Dendritic cell treated with granulocyte-macrophage colony-stimulating factor and Interleukin-4, amounts not matched to agents 40 ng/mL and 50 ng/mL, for 4 days (primary cell): ENCODE measurements at regions not wholly inside any gene's neighbourhood (a gene's known extent, or its start where the extent isn't known, plus 50 kb on each side); places are given as distances from the start of the nearest gene placed in this dataset.

ENCODE experiments used
- H3K27ac Mint-ChIP-seq: one replicate; pipeline ENCODE4 v1.8.0; 2022; ENCODE audit warnings: mild to moderate bottlenecking, mixed read lengths
- H3K27me3 Mint-ChIP-seq: one replicate; pipeline ENCODE4 v1.8.0; 2022; ENCODE audit warnings: mild to moderate bottlenecking, mixed read lengths
- H3K36me3 Mint-ChIP-seq: one replicate; pipeline ENCODE4 v1.8.0; 2022; ENCODE audit warnings: low read depth, mixed read lengths
- H3K4me1 Mint-ChIP-seq: one replicate; pipeline ENCODE4 v1.8.0; 2022; ENCODE audit warnings: low read depth, mixed read lengths
- H3K4me3 Mint-ChIP-seq: one replicate; pipeline ENCODE4 v1.8.0; 2022; ENCODE audit warnings: mild to moderate bottlenecking, moderate library complexity, mixed read lengths
- H3K9me3 Mint-ChIP-seq: one replicate; pipeline ENCODE4 v1.8.0; 2022; ENCODE audit warnings: mixed read lengths
- intact Hi-C: fragments of 100-400 bp; cut with micrococcal nuclease; formaldehyde crosslinking; loops from one replicate; pipeline ENCODE4 v1.15.0; 2022

DNA sequence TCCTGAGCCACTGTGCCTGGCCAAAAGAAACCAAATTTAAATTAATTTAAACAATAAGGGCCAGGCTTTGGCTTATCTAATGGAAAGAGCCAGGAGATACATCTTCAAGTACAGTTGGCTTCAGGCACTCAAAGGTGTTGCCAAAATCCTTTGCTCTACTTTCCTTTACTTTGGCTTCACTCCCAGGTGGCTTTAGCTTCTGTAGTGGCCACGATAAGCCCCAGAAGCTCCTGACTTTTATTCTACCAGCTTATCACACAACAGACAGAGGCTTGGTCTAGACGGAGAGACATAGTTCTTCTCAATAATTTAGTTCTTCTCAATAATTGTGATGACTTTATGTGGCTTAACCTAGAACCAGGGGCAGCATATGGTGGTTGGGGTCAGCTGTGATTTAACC lies 211.2 kb upstream of the LNX1 start:
- no peaks in the 10 kb centered on the region for H3K27me3 Mint-ChIP-seq
- H3K27ac Mint-ChIP-seq = no peak overlapping the region
- H3K4me1 Mint-ChIP-seq = no peaks in the 10 kb centered on the region
- no peaks in the 10 kb centered on the region for H3K9me3 Mint-ChIP-seq
- H3K4me3 Mint-ChIP-seq = no peak overlapping the region
- H3K36me3 Mint-ChIP-seq = no peaks in the 10 kb centered on the region
- intact Hi-C loops = loop anchor here (5.0 kb wide), 1 partner anchor 310 kb away; no protein-coding TSS in a partner anchor

- Mint-ChIP-seq H3K27me3 (no peaks in the 10 kb centered on the region), H3K9me3 (no peaks in the 10 kb centered on the region)
- intact Hi-C loops = loop anchor here (5.0 kb wide), 1 partner anchor 309 kb away; no protein-coding TSS in a partner anchor
These were observed 210.1 kb upstream of the LNX1 start for GRCh38 chr4:53801373-53801772.

GRCh38 chr4:53800741-53801140 lies 209.5 kb upstream of the LNX1 start:
- Mint-ChIP-seq H3K9me3 (no peaks in the 10 kb centered on the region), H3K36me3 (no peaks in the 10 kb centered on the region), H3K27ac (no peak overlapping the region), H3K27me3 (no peaks in the 10 kb centered on the region), H3K4me1 (no peaks in the 10 kb centered on the region), H3K4me3 (no peak overlapping the region)
- intact Hi-C loops = loop anchor here (5.0 kb wide), 1 partner anchor 308 kb away; no protein-coding TSS in a partner anchor

More at GRCh38 chr4:53801373-53801772, 210.1 kb upstream of the LNX1 start:
- no peak overlapping the region for H3K27ac Mint-ChIP-seq
- H3K4me1 Mint-ChIP-seq = no peaks in the 10 kb centered on the region
- H3K36me3 Mint-ChIP-seq = no peaks in the 10 kb centered on the region
- no peak overlapping the region for H3K4me3 Mint-ChIP-seq

- intact Hi-C loops = no loop called here
- Mint-ChIP-seq H3K36me3 (no peaks in the 10 kb centered on the region), H3K4me1 (no peaks in the 10 kb centered on the region), H3K27ac (no peak overlapping the region), H3K9me3 (no peaks in the 10 kb centered on the region), H3K27me3 (peaks cover 4% of the 10 kb centered on the region), H3K4me3 (no peak overlapping the region)
These were observed 201.8 kb upstream of the LNX1 start for GRCh38 chr4:53793096-53793495.

- Mint-ChIP-seq H3K4me3 (no peak overlapping the region), H3K27me3 (peaks cover 4% of the 10 kb centered on the region)
These were observed 199.0 kb upstream of the LNX1 start for GRCh38 chr4:53790286-53790685.

GRCh38 chr4:53788621-53789020 lies 197.3 kb upstream of the LNX1 start:
- intact Hi-C loops = no loop called here
- no peak overlapping the region for H3K4me3 Mint-ChIP-seq

More at GRCh38 chr4:53790286-53790685, 199.0 kb upstream of the LNX1 start:
- H3K4me1 Mint-ChIP-seq = no peaks in the 10 kb centered on the region
- H3K27ac Mint-ChIP-seq = no peak overlapping the region
- H3K9me3 Mint-ChIP-seq = no peaks in the 10 kb centered on the region
- intact Hi-C loops = no loop called here
- H3K36me3 Mint-ChIP-seq = no peaks in the 10 kb centered on the region

DNA sequence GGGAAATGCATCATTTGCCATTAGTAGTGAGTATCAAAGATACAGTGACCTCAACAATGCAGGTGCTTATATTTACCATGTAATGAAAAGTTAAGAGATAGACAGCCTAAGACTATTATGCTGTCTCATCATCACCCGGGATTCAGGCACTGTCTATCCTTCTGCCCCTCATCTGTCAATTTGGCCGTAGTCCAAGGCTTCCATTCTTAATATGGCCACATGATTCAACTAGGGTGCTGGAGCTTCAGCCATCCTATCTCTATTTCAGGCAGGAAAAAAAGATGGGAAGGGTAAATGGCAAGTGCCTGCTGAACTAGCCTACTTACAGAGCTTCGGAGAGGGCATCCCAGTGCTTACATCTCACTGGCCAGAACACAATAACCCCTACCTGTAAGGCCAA lies 196.7 kb upstream of the LNX1 start:
- Mint-ChIP-seq H3K27me3 (peaks cover 4% of the 10 kb centered on the region), H3K9me3 (no peaks in the 10 kb centered on the region), H3K36me3 (no peaks in the 10 kb centered on the region), H3K27ac (no peak overlapping the region), H3K4me1 (no peaks in the 10 kb centered on the region), H3K4me3 (no peak overlapping the region)
- intact Hi-C loops = no loop called here

More at GRCh38 chr4:53788621-53789020, 197.3 kb upstream of the LNX1 start:
- Mint-ChIP-seq H3K36me3 (no peaks in the 10 kb centered on the region), H3K27me3 (peaks cover 4% of the 10 kb centered on the region), H3K4me1 (no peaks in the 10 kb centered on the region), H3K27ac (no peak overlapping the region), H3K9me3 (no peaks in the 10 kb centered on the region)

GRCh38 chr4:53786632-53787031 lies 195.3 kb upstream of the LNX1 start:
- no peaks in the 10 kb centered on the region for H3K9me3 Mint-ChIP-seq
- H3K27ac Mint-ChIP-seq = no peak overlapping the region
- peaks cover 4% of the 10 kb centered on the region for H3K27me3 Mint-ChIP-seq
- no peak overlapping the region for H3K4me3 Mint-ChIP-seq
- H3K36me3 Mint-ChIP-seq = no peaks in the 10 kb centered on the region
- peaks cover 9% of the 10 kb centered on the region for H3K4me1 Mint-ChIP-seq
- intact Hi-C loops = no loop called here

GRCh38 chr4:53785996-53786395 lies 194.7 kb upstream of the LNX1 start:
- Mint-ChIP-seq H3K27ac (no peak overlapping the region), H3K4me1 (peaks cover 9% of the 10 kb centered on the region), H3K4me3 (no peak overlapping the region), H3K36me3 (no peaks in the 10 kb centered on the region), H3K9me3 (no peaks in the 10 kb centered on the region), H3K27me3 (peaks cover 2% of the 10 kb centered on the region)
- intact Hi-C loops = no loop called here

DNA sequence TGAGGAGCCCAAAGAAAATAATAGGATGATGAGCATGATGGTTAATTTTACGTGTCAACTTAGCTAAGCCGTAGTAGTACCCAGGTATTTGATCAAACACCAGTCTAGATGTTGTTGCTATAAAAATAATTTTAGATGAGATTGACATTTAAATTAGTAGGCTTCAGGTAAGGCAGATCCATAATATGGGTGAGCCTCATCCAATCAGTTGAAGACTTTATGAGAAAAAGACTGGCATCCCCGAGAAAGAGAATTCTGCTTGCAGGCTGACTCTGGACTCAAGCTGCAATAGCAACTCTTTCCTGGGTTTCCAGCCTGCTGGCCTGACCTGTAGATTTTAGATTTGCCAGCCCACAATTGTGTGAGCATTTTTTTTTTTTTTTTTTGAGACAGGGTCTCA lies 192.8 kb upstream of the LNX1 start:
- Mint-ChIP-seq H3K36me3 (no peaks in the 10 kb centered on the region), H3K27ac (no peak overlapping the region), H3K27me3 (no peaks in the 10 kb centered on the region), H3K9me3 (no peaks in the 10 kb centered on the region), H3K4me1 (peaks cover 9% of the 10 kb centered on the region), H3K4me3 (no peak overlapping the region)
- intact Hi-C loops = no loop called here

GRCh38 chr4:53783208-53783859 lies 192.0 kb upstream of the LNX1 start:
- Mint-ChIP-seq H3K9me3 (no peaks in the 10 kb centered on the region), H3K4me3 (no peak overlapping the region), H3K27ac (no peak overlapping the region), H3K4me1 (peaks cover 9% of the 10 kb centered on the region), H3K27me3 (peaks cover 3% of the 10 kb centered on the region), H3K36me3 (no peaks in the 10 kb centered on the region)
- intact Hi-C loops = no loop called here

DNA sequence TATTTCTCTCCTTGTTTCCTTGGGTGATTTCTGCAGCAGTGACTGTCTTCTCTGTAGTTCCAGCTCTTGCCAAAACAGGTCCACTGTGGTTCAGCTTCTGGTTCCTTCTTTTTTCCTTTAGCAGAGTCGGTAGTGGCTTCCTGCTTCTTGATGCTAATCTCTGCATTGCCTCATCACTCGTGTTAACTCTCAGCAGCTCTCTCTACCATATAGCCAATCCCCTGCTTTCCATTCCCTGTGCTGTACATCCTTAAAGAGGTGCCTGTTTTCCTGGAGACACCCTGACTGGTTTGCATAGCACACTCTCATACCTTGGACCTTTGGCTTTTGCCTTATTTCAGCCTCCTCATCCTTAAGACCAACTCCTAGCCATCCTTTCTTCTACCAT lies 191.2 kb upstream of the LNX1 start:
- intact Hi-C loops = no loop called here
- no peak overlapping the region for H3K27ac Mint-ChIP-seq
- peaks cover 3% of the 10 kb centered on the region for H3K27me3 Mint-ChIP-seq
- H3K4me1 Mint-ChIP-seq = peaks cover 11% of the 10 kb centered on the region
- no peaks in the 10 kb centered on the region for H3K9me3 Mint-ChIP-seq
- H3K4me3 Mint-ChIP-seq = no peak overlapping the region
- no peaks in the 10 kb centered on the region for H3K36me3 Mint-ChIP-seq

DNA sequence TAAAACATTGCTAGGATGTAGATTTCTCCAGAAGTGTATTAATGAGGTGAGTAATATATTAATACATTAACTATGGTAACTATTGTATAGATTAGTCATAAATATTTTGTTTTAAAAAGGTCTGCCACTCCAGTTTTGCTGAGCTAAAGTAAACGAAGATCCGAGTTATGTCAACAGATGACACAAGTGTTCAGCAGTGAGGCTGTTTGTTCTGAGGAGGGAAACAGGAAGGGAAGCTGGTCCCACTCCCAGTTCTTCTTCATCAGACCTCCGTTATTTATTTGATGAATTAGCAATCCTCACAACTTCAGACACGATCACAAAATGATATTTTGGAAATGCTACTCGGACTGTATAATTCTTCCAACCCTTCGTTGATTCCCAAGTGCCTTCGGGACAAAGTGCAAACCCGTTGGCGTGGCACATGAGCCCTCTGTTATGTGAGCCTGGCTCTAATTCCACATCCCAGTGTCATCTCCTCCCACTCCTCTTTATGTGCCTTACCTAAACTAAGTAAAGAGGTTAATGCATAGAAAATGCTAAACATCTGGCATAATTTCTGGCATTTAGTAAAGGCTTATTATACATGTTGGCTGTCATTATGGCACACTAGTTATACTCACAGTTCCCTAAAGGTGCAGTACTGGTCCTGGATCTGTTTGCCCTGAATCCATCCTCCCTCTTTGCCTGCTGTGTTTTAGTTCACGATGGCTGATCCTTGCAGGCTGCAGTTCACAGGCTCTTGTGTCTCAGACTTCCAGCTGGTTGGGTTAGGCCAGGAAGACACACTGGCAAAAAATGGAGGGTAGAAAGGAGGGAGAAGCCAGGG lies 190.6 kb upstream of the LNX1 start:
- intact Hi-C loops = no loop called here
- Mint-ChIP-seq H3K36me3 (no peaks in the 10 kb centered on the region), H3K27ac (no peak overlapping the region), H3K4me3 (no peak overlapping the region), H3K4me1 (peaks cover 15% of the 10 kb centered on the region), H3K27me3 (peaks cover 3% of the 10 kb centered on the region), H3K9me3 (no peaks in the 10 kb centered on the region)

GRCh38 chr4:53780736-53781400 lies 189.6 kb upstream of the LNX1 start:
- Mint-ChIP-seq H3K36me3 (no peaks in the 10 kb centered on the region), H3K27ac (no peak overlapping the region), H3K9me3 (no peaks in the 10 kb centered on the region), H3K4me1 (peaks cover 15% of the 10 kb centered on the region), H3K4me3 (no peak overlapping the region), H3K27me3 (peaks cover 3% of the 10 kb centered on the region)
- intact Hi-C loops = no loop called here
